Stomach (tissue), 4 donors: ENCODE measurements at regions not wholly inside any gene's neighbourhood (a gene's known extent, or its start where the extent isn't known, plus 50 kb on each side); places are given as distances from the start of the nearest gene placed in this dataset.

ENCODE experiments used
- EP300 ChIP-seq: sonication (generic); formaldehyde crosslinking; IDR thresholded peaks from one replicate; pipeline ENCODE4 v1.6.1; 2017; ENCODE audit warnings: antibody characterized with exemption
- POLR2A ChIP-seq, 4 donors: fragments of 450-650 bp; IDR thresholded peaks; one replicate each; pipeline ENCODE4 v1.6.1; 2016; ENCODE audit warnings: antibody characterized with exemption in 4 of 4, control low read depth in 2 of 4, mild to moderate bottlenecking in 1 of 4, moderate library complexity in 1 of 4
- POLR2AphosphoS5 ChIP-seq, 3 donors: sonication (generic); formaldehyde crosslinking; IDR thresholded peaks; one replicate each; pipeline ENCODE4 v1.6.1; 2016; ENCODE audit warnings: antibody characterized with exemption in 3 of 3
- TF ChIP-seq, protein P1 (sequence below), 7 experiments: fragments of 450-650 bp in 4 of 7; fragments of 200-600 bp in 3 of 7; sonication (generic) in 3 of 7; IDR thresholded peaks; one replicate each; pipeline ENCODE4 v1.5.1; 2016 to 2019; ENCODE audit warnings: antibody characterized with exemption in 7 of 7, control low read depth in 2 of 7, mild to moderate bottlenecking in 1 of 7

- TF ChIP-seq EP300 (no peak), POLR2AphosphoS5 (IDR thresholded peaks at IDR 0.05) (no peak), POLR2A (IDR thresholded peaks at IDR 0.05) (no peak)
- TF ChIP-seq, protein P1, sequence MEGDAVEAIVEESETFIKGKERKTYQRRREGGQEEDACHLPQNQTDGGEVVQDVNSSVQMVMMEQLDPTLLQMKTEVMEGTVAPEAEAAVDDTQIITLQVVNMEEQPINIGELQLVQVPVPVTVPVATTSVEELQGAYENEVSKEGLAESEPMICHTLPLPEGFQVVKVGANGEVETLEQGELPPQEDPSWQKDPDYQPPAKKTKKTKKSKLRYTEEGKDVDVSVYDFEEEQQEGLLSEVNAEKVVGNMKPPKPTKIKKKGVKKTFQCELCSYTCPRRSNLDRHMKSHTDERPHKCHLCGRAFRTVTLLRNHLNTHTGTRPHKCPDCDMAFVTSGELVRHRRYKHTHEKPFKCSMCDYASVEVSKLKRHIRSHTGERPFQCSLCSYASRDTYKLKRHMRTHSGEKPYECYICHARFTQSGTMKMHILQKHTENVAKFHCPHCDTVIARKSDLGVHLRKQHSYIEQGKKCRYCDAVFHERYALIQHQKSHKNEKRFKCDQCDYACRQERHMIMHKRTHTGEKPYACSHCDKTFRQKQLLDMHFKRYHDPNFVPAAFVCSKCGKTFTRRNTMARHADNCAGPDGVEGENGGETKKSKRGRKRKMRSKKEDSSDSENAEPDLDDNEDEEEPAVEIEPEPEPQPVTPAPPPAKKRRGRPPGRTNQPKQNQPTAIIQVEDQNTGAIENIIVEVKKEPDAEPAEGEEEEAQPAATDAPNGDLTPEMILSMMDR (IDR thresholded peaks at IDR 0.05): no peak
Measured at GRCh38 chr1:208924928-208925327, 658.6 kb upstream of the CAMK1G start.
